Esophagus muscularis mucosa (tissue), 4 donors: ENCODE measurements at regions not wholly inside any gene's neighbourhood (a gene's known extent, or its start where the extent isn't known, plus 50 kb on each side); places are given as distances from the start of the nearest gene placed in this dataset.

Experiments
- DNase-seq: peaks from one replicate; pipeline ENCODE4 v3.0.0-alpha.2; 2017; ENCODE audit errors: extremely low spot score
- H3K27ac ChIP-seq, 4 donors: fragments of 200-600 bp; sonication (generic); replicated peaks in 1 of 4; 1 replicate in 3 of 4; 2 replicates in 1 of 4; pipeline ENCODE4 v1.5.1; 2016 to 2019; ENCODE audit warnings: mild to moderate bottlenecking in 1 of 4
- H3K27me3 ChIP-seq, 4 donors: fragments of 200-600 bp; sonication (generic); one replicate each; pipeline versions ENCODE4 v1.5.1 to v1.6.0; 2016 to 2019
- H3K36me3 ChIP-seq, 4 donors: fragments of 200-600 bp; sonication (generic); one replicate each; pipeline ENCODE4 v1.5.1; 2016 to 2019
- H3K4me1 ChIP-seq, 4 donors: fragments of 200-600 bp; sonication (generic); one replicate each; pipeline ENCODE4 v1.5.1; 2016 to 2019
- H3K4me3 ChIP-seq, 4 donors: fragments of 200-600 bp; sonication (generic); 1 replicate in 2 of 4; 2 replicates in 2 of 4; pipeline ENCODE4 v1.5.1; 2016 to 2019; ENCODE audit warnings: mild to moderate bottlenecking in 4 of 4, moderate library complexity in 1 of 4
- H3K9me3 ChIP-seq, 4 donors: fragments of 200-600 bp; sonication (generic); 1 replicate in 3 of 4; 2 replicates in 1 of 4; pipeline ENCODE4 v1.5.1; 2016 to 2019
- EP300 ChIP-seq: sonication (generic); formaldehyde crosslinking; IDR thresholded peaks from one replicate; pipeline ENCODE4 v1.6.1; 2017; ENCODE audit warnings: antibody characterized with exemption
- POLR2A ChIP-seq: fragments of 450-650 bp; IDR thresholded peaks from one replicate; pipeline ENCODE4 v1.6.1; 2017; ENCODE audit warnings: antibody characterized with exemption, moderate library complexity, mild to moderate bottlenecking, low read depth
- POLR2AphosphoS5 ChIP-seq, 2 donors: sonication (generic); formaldehyde crosslinking; IDR thresholded peaks; one replicate each; pipeline ENCODE4 v1.6.1; 2017; ENCODE audit warnings: antibody characterized with exemption in 2 of 2
- WGBS: methylation state at CpG from one replicate; pipeline ENCODE4 v1.1.5; 2018; 5-methylcytosine and 5-hydroxymethylcytosine counted together
- intact Hi-C: fragments of 100-400 bp; cut with DNase I; formaldehyde crosslinking; loops from one replicate; pipeline ENCODE4 v1.15.1; 2023
- TF ChIP-seq, protein P1 (sequence below), 3 experiments: fragments of 200-600 bp in 2 of 3; fragments of 450-650 bp in 1 of 3; sonication (generic) in 2 of 3; IDR thresholded peaks; one replicate each; pipeline ENCODE4 v1.5.1; 2017 to 2019; ENCODE audit warnings: antibody characterized with exemption in 3 of 3, mild to moderate bottlenecking in 2 of 3, moderate library complexity in 1 of 3

DNA sequence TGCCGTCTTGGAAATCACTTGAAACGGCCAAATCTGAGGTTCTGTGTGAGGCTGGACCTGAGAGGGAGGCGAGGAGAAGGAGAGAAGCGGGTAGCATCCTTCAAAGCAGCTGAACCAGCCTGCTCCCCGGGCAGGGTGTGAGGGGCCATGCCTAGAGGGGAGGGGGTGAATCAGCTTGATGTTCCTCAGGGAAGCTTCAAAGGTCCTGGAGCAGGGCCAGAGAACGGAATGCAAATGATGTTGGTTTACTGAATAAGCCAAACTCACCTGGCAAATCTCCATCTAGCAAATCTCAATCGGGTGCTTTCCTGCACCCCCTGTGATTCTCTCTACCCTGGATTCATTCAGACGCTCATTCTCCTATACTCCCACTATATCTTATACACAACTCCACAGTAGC, 226.9 kb downstream of the WDR11 start:
- intact Hi-C loops = loop anchor here (10.0 kb wide), 1 partner anchor 517 kb away; the partner anchor contains the start of gene FGFR2

DNA sequence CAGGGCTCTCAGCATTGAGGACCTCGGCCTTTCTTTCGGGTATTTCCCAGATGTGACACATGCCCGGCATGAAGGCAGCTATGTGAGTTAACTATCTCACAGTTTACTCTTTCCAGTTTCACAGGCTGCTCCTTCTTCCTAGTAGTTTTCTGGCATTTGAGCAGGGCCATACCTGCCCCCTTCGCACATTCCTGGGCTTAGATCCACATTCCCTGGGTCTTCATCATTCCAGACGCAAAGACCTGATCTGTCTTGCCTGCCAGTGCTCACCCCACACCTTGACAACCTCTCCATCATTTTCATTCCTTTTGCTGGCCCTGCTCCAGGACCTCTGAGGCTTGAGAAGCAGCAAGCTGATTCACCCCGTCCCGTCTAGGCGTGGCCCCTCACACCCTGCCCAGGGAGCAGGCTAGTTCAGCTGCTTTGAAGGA, 227.5 kb downstream of the WDR11 start:
- H3K27ac ChIP-seq = peak overlapping the region; percentile 28 to 64 (median 40)
- no peaks in the 10 kb centered on the region for H3K27me3 ChIP-seq
- intact Hi-C loops = loop anchor here (10.0 kb wide), 1 partner anchor 516 kb away; the partner anchor contains the start of gene FGFR2
- H3K36me3 ChIP-seq = no peaks in the 10 kb centered on the region
- no peak overlapping the region for H3K4me3 ChIP-seq
- no peak for DNase-seq
- TF ChIP-seq, protein P1, sequence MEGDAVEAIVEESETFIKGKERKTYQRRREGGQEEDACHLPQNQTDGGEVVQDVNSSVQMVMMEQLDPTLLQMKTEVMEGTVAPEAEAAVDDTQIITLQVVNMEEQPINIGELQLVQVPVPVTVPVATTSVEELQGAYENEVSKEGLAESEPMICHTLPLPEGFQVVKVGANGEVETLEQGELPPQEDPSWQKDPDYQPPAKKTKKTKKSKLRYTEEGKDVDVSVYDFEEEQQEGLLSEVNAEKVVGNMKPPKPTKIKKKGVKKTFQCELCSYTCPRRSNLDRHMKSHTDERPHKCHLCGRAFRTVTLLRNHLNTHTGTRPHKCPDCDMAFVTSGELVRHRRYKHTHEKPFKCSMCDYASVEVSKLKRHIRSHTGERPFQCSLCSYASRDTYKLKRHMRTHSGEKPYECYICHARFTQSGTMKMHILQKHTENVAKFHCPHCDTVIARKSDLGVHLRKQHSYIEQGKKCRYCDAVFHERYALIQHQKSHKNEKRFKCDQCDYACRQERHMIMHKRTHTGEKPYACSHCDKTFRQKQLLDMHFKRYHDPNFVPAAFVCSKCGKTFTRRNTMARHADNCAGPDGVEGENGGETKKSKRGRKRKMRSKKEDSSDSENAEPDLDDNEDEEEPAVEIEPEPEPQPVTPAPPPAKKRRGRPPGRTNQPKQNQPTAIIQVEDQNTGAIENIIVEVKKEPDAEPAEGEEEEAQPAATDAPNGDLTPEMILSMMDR (IDR thresholded peaks at IDR 0.05) = no peak
- no peak for TF ChIP-seq EP300
- no peak for TF ChIP-seq POLR2A
- TF ChIP-seq POLR2AphosphoS5 (IDR thresholded peaks at IDR 0.05) = peak in 1 of 2 donors; percentile 32
- H3K9me3 ChIP-seq = no peaks in the 10 kb centered on the region
- 38% methylated on average over 8 of the region's 8 CpGs for WGBS
- H3K4me1 ChIP-seq = peaks cover 5 to 78% (median 55%) of the 10 kb centered on the region in 4 donors

More for the DNA sequence above, 226.9 kb downstream of the WDR11 start:
- H3K36me3 ChIP-seq = no peaks in the 10 kb centered on the region
- DNase-seq = no peak
- H3K9me3 ChIP-seq = no peaks in the 10 kb centered on the region
- 73% methylated on average over 8 of the region's 8 CpGs for WGBS
- TF ChIP-seq POLR2A (no peak), EP300 (no peak), POLR2AphosphoS5 (IDR thresholded peaks at IDR 0.05) (no peak)
- TF ChIP-seq, protein P1 (IDR thresholded peaks at IDR 0.05) = no peak
- H3K27ac ChIP-seq = peak overlapping the region; percentile 28 to 64 (median 40)
- H3K4me1 ChIP-seq = peaks cover 5 to 78% (median 58%) of the 10 kb centered on the region in 4 donors
- H3K4me3 ChIP-seq = no peak overlapping the region
- H3K27me3 ChIP-seq = no peaks in the 10 kb centered on the region

DNA sequence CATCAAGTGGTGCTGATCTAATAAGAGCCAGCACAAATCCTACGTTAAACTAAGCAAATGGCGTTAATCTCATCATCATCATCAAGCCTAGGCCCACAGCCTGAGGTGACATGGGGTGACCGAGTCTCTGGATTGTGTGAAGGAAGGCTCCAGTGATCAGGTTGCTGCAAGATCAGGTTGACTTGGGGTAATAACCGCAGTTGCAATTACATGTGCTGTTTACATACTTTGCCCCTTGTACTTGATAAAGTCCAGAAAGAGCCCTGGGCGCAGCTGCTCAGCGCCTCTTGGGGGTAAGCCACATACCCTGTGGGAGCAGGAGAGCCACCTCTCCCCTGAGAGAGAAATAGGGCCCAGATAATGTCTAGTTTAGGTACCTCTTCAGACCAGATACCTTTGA, 228.1 kb downstream of the WDR11 start:
- 80% methylated on average over 6 of the region's 6 CpGs for WGBS
- intact Hi-C loops = loop anchor here (10.0 kb wide), 1 partner anchor 516 kb away; the partner anchor contains the start of gene FGFR2
- no peak for DNase-seq
- Histone ChIP-seq H3K36me3 (no peaks in the 10 kb centered on the region), H3K27ac (peak overlapping the region in 3 of 4 donors; percentile 29 to 64 (median 52)), H3K9me3 (no peaks in the 10 kb centered on the region), H3K27me3 (no peaks in the 10 kb centered on the region), H3K4me1 (peaks cover 5 to 73% (median 51%) of the 10 kb centered on the region in 4 donors), H3K4me3 (no peak overlapping the region)
- TF ChIP-seq EP300 (no peak), POLR2AphosphoS5 (IDR thresholded peaks at IDR 0.05) (no peak), POLR2A (no peak)
- TF ChIP-seq, protein P1 (IDR thresholded peaks at IDR 0.05) = no peak

DNA sequence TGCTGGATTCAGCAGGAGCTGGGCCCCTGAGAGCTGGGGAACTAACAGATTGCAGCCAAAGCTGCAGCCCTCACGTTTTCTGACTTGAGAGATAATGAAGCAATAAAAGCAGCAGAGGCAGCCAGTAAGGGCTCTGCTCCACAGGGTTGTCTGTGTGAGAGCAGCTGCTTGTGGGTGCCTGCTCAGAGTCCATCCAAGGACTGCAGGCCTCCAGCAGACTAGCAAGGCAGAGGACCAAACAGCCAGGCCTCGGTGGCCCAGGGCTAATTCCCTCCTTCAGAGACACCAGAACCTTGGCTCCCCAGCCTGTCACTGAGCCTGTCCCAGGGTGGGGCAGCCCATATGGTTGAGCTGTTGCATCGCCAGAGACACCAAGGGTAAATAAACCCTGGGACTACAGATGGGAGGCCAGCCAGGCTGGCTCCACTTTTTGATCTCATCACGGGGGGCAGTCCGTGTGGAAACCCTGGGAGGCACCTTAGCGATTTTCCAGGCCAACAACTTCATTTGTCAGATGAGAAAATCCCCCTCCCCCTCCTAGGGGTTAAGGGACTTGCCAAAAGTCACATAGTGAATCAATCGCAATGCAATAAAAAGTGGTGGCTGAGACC, 229.2 kb downstream of the WDR11 start:
- H3K4me1 ChIP-seq = peaks cover 5 to 67% (median 50%) of the 10 kb centered on the region in 4 donors

More for the DNA sequence above, 229.2 kb downstream of the WDR11 start:
- Histone ChIP-seq H3K4me3 (no peak overlapping the region), H3K36me3 (no peaks in the 10 kb centered on the region), H3K9me3 (no peaks in the 10 kb centered on the region), H3K27me3 (no peaks in the 10 kb centered on the region), H3K27ac (peak overlapping the region in 2 of 4 donors; percentile 12 to 26)
- intact Hi-C loops = no loop called here
- 28% methylated on average over 6 of the region's 7 CpGs for WGBS
- DNase-seq = no peak
- TF ChIP-seq EP300 (no peak), POLR2A (no peak), POLR2AphosphoS5 (IDR thresholded peaks at IDR 0.05) (no peak)
- TF ChIP-seq, protein P1 (IDR thresholded peaks at IDR 0.05) = no peak
